ENCODE measurements at regions not wholly inside any gene's neighbourhood (a gene's known extent, or its start where the extent isn't known, plus 50 kb on each side); places are given as distances from the start of the nearest gene placed in this dataset.

GRCh38 chr17:22278302-22279275 is 586.3 kb downstream of the KCNJ18 start:
- TF ChIP-seq CTCF (IDR thresholded peaks at IDR 0.05) (no peak), POLR2A (IDR thresholded peaks at IDR 0.05) (no peak)
